ENCODE measurements at regions not wholly inside any gene's neighbourhood (a gene's known extent, or its start where the extent isn't known, plus 50 kb on each side); places are given as distances from the start of the nearest gene placed in this dataset.

- peak; percentile 64 for DNase-seq
These were observed 278.1 kb upstream of the FAT3 start for GRCh38 chr11:91946397-91946951.

- no peak for DNase-seq
These were observed 289.5 kb upstream of the FAT3 start for GRCh38 chr11:91935120-91935519.

- no peak for DNase-seq
These were observed 292.3 kb upstream of the FAT3 start for GRCh38 chr11:91932151-91932821.

GRCh38 chr11:91927448-91927847 is 297.2 kb upstream of the FAT3 start:
- DNase-seq, result no peak

- no peak for DNase-seq
These were observed 297.7 kb upstream of the FAT3 start for GRCh38 chr11:91926965-91927364.

GRCh38 chr11:91922846-91923245 is 301.8 kb upstream of the FAT3 start:
- no peak for DNase-seq

- no peak for DNase-seq
These were observed 302.6 kb upstream of the FAT3 start for GRCh38 chr11:91921974-91922373.

GRCh38 chr11:91913407-91913806 is 311.2 kb upstream of the FAT3 start:
- DNase-seq, result no peak

GRCh38 chr11:91912322-91912721 is 312.3 kb upstream of the FAT3 start:
- DNase-seq, result no peak

GRCh38 chr11:91906871-91907624 is 317.6 kb upstream of the FAT3 start:
- DNase-seq, result no peak

- DNase-seq, result no peak
These were observed 319.5 kb upstream of the FAT3 start for GRCh38 chr11:91904792-91905785.

GRCh38 chr11:91902312-91902711 is 322.3 kb upstream of the FAT3 start:
- no peak for DNase-seq

GRCh38 chr11:91880660-91881059 is 344.0 kb upstream of the FAT3 start:
- DNase-seq, result no peak

GRCh38 chr11:91876746-91877145 is 347.9 kb upstream of the FAT3 start:
- no peak for DNase-seq

- no peak for DNase-seq
These were observed 352.4 kb upstream of the FAT3 start for GRCh38 chr11:91872243-91872642.

- no peak for DNase-seq
These were observed 352.8 kb upstream of the FAT3 start for GRCh38 chr11:91871791-91872190.

GRCh38 chr11:91871048-91871447 is 353.6 kb upstream of the FAT3 start:
- DNase-seq, result no peak

GRCh38 chr11:91869686-91870085 is 354.9 kb upstream of the FAT3 start:
- DNase-seq, result no peak

GRCh38 chr11:91866642-91867041 is 358.0 kb upstream of the FAT3 start:
- no peak for DNase-seq

- no peak for DNase-seq
These were observed 364.0 kb upstream of the FAT3 start for GRCh38 chr11:91860661-91861060.

GRCh38 chr11:91859666-91860065 is 365.0 kb upstream of the FAT3 start:
- no peak for DNase-seq

- DNase-seq, result no peak
These were observed 367.4 kb upstream of the FAT3 start for GRCh38 chr11:91857179-91857578.

GRCh38 chr11:91854780-91855179 is 369.8 kb upstream of the FAT3 start:
- no peak for DNase-seq

Measured in NCI-H1105 treated with DMSO at 0.1 percent for 48 hours (cell line).